HG03045 (cell line): ENCODE measurements at regions not wholly inside any gene's neighbourhood (a gene's known extent, or its start where the extent isn't known, plus 50 kb on each side); places are given as distances from the start of the nearest gene placed in this dataset.

Source experiments
- ATAC-seq: cut with Tn5 transposase; IDR thresholded peaks from one replicate; pipeline ENCODE4 v1.9.1; 2021; ENCODE audit warnings: mild to moderate bottlenecking, moderate library complexity; ENCODE audit not compliant: unreplicated experiment

- ATAC-seq = no peak
Measured at GRCh38 chr6:120141601-120142000, 792.0 kb upstream of the MAN1A1 start.

GRCh38 chr6:120137492-120137891 lies 787.9 kb upstream of the MAN1A1 start:
- no peak for ATAC-seq

- no peak for ATAC-seq
Measured at GRCh38 chr6:120129228-120129627, 779.7 kb upstream of the MAN1A1 start.

- no peak for ATAC-seq
Measured at GRCh38 chr6:120122401-120122800, 772.8 kb upstream of the MAN1A1 start.

GRCh38 chr6:120116343-120116742 lies 766.8 kb upstream of the MAN1A1 start:
- no peak for ATAC-seq

GRCh38 chr6:120112980-120113379 lies 763.4 kb upstream of the MAN1A1 start:
- no peak for ATAC-seq

GRCh38 chr6:120111001-120111400 lies 761.4 kb upstream of the MAN1A1 start:
- ATAC-seq = no peak

GRCh38 chr6:120108061-120108795 lies 758.7 kb upstream of the MAN1A1 start:
- ATAC-seq = no peak

- no peak for ATAC-seq
Measured at GRCh38 chr6:120103618-120104017, 754.1 kb upstream of the MAN1A1 start.

GRCh38 chr6:120096696-120097260 lies 747.2 kb upstream of the MAN1A1 start:
- ATAC-seq = no peak

- ATAC-seq = no peak
Measured at GRCh38 chr6:120083186-120083585, 733.6 kb upstream of the MAN1A1 start.

GRCh38 chr6:120077489-120077888 lies 727.9 kb upstream of the MAN1A1 start:
- no peak for ATAC-seq

- ATAC-seq = no peak
Measured at GRCh38 chr6:120058410-120058809, 708.8 kb upstream of the MAN1A1 start.

- ATAC-seq = no peak
Measured at GRCh38 chr6:120056085-120056484, 706.5 kb upstream of the MAN1A1 start.

- ATAC-seq = no peak
Measured at GRCh38 chr6:120055071-120055470, 705.5 kb upstream of the MAN1A1 start.

- ATAC-seq = no peak
Measured at GRCh38 chr6:120039664-120040063, 690.1 kb upstream of the MAN1A1 start.

- no peak for ATAC-seq
Measured at GRCh38 chr6:120031837-120032236, 682.3 kb upstream of the MAN1A1 start.

- ATAC-seq = no peak
Measured at GRCh38 chr6:120026791-120027190, 677.2 kb upstream of the MAN1A1 start.

GRCh38 chr6:120010075-120010474 lies 660.5 kb upstream of the MAN1A1 start:
- no peak for ATAC-seq

GRCh38 chr6:120005292-120005976 lies 655.9 kb upstream of the MAN1A1 start:
- ATAC-seq = no peak

- no peak for ATAC-seq
Measured at GRCh38 chr6:119986934-119987549, 637.5 kb upstream of the MAN1A1 start.
